ENCODE measurements at regions not wholly inside any gene's neighbourhood (a gene's known extent, or its start where the extent isn't known, plus 50 kb on each side); places are given as distances from the start of the nearest gene placed in this dataset.

DNA sequence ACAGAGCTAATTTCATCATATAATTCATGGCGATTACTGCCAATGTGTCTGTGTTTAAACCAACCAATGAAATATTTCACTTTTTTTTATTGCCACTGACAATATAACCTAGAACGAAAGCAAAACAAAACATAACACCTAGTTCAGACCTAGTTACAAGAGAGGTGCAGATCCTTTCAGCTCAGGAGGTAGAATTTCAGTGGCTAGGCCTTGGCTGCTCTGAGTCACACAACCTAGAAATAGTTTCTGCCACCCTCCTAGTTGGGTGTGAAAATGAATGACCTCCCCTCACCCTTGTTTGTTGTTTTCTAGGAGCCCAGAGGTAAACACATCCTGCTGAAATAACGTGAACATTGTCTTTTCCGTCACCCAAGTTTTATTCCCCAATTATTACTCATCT is 356.3 kb downstream of the HTR1B start:
- no peak overlapping the region for H3K27ac ChIP-seq (ENCODE audit: control insufficient read depth, insufficient read depth, low read length)
- H4K20me1 ChIP-seq (ENCODE audit: control insufficient read depth, extremely low read depth, insufficient read depth, low read length): no peaks in the 10 kb centered on the region
- H3K9me3 ChIP-seq (ENCODE audit: control insufficient read depth, low read depth, low read length): no peaks in the 10 kb centered on the region
- no peak overlapping the region for H3K4me2 ChIP-seq (ENCODE audit: control insufficient read depth, extremely low read depth, insufficient read depth, low read depth, low read length)
- dilution Hi-C loops (cut with MboI; ENCODE audit: extremely low pct_ligation_motif_present, low sequenced_read_pairs): no loop called here
- H3K4me3 ChIP-seq (ENCODE audit: control insufficient read depth in 2 of 3, extremely low read depth in 1 of 3, insufficient read depth in 2 of 3, low read depth in 1 of 3, low read length in 3 of 3): no peak overlapping the region
- H3K36me3 ChIP-seq (ENCODE audit: control insufficient read depth in 2 of 2, extremely low read depth in 1 of 2, insufficient read depth in 2 of 2, low read length in 2 of 2): no peaks in the 10 kb centered on the region
- no peaks in the 10 kb centered on the region for H3K9me1 ChIP-seq (ENCODE audit: control insufficient read depth, extremely low read depth, insufficient read depth, low read length)
- TF ChIP-seq, protein P1, sequence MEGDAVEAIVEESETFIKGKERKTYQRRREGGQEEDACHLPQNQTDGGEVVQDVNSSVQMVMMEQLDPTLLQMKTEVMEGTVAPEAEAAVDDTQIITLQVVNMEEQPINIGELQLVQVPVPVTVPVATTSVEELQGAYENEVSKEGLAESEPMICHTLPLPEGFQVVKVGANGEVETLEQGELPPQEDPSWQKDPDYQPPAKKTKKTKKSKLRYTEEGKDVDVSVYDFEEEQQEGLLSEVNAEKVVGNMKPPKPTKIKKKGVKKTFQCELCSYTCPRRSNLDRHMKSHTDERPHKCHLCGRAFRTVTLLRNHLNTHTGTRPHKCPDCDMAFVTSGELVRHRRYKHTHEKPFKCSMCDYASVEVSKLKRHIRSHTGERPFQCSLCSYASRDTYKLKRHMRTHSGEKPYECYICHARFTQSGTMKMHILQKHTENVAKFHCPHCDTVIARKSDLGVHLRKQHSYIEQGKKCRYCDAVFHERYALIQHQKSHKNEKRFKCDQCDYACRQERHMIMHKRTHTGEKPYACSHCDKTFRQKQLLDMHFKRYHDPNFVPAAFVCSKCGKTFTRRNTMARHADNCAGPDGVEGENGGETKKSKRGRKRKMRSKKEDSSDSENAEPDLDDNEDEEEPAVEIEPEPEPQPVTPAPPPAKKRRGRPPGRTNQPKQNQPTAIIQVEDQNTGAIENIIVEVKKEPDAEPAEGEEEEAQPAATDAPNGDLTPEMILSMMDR (optimal IDR thresholded peaks at IDR 0.05 in 1 of 3, IDR thresholded peaks at IDR 0.05 in 1 of 3, conservative IDR thresholded peaks at IDR 0.05 in 1 of 3; ENCODE audit: extremely low read depth in 1 of 3, insufficient read depth in 2 of 3, low read length in 3 of 3): no peak
- TF ChIP-seq EZH2 (IDR thresholded peaks at IDR 0.05; ENCODE audit: low read length): no peak
- FAIRE-seq (no peak), DNase-seq (ENCODE audit: low read depth, low spot score) (no peak)
- no peak overlapping the region for H2AFZ ChIP-seq (ENCODE audit: control insufficient read depth, low read length)
- no peaks in the 10 kb centered on the region for H3K79me2 ChIP-seq (ENCODE audit: control insufficient read depth, insufficient read depth, low read length)
- H3K4me1 ChIP-seq (ENCODE audit: control insufficient read depth, extremely low read depth, insufficient read depth, low read length): no peaks in the 10 kb centered on the region
- no peaks in the 10 kb centered on the region for H3K27me3 ChIP-seq (ENCODE audit: control insufficient read depth, extremely low read depth, insufficient read depth, low read length)
- no peak overlapping the region for H3K9ac ChIP-seq (ENCODE audit: control insufficient read depth, extremely low read depth, insufficient read depth, low read length)

GRCh38 chr6:77105091-77105490 is 358.2 kb downstream of the HTR1B start:
- H3K9ac ChIP-seq (ENCODE audit: control insufficient read depth, extremely low read depth, insufficient read depth, low read length): no peak overlapping the region

More at GRCh38 chr6:77105091-77105490, 358.2 kb downstream of the HTR1B start:
- no peak overlapping the region for H2AFZ ChIP-seq (ENCODE audit: control insufficient read depth, low read length)
- no peaks in the 10 kb centered on the region for H3K79me2 ChIP-seq (ENCODE audit: control insufficient read depth, insufficient read depth, low read length)
- dilution Hi-C loops (cut with MboI; ENCODE audit: extremely low pct_ligation_motif_present, low sequenced_read_pairs): no loop called here
- FAIRE-seq (no peak), DNase-seq (ENCODE audit: low read depth, low spot score) (no peak)
- no peak overlapping the region for H3K27ac ChIP-seq (ENCODE audit: control insufficient read depth, insufficient read depth, low read length)
- H3K4me1 ChIP-seq (ENCODE audit: control insufficient read depth, extremely low read depth, insufficient read depth, low read length): no peaks in the 10 kb centered on the region
- no peaks in the 10 kb centered on the region for H3K9me1 ChIP-seq (ENCODE audit: control insufficient read depth, extremely low read depth, insufficient read depth, low read length)
- H3K27me3 ChIP-seq (ENCODE audit: control insufficient read depth, extremely low read depth, insufficient read depth, low read length): no peaks in the 10 kb centered on the region
- no peak overlapping the region for H3K4me2 ChIP-seq (ENCODE audit: control insufficient read depth, extremely low read depth, insufficient read depth, low read depth, low read length)
- no peaks in the 10 kb centered on the region for H4K20me1 ChIP-seq (ENCODE audit: control insufficient read depth, extremely low read depth, insufficient read depth, low read length)
- TF ChIP-seq, protein P1 (optimal IDR thresholded peaks at IDR 0.05 in 1 of 3, IDR thresholded peaks at IDR 0.05 in 1 of 3, conservative IDR thresholded peaks at IDR 0.05 in 1 of 3; ENCODE audit: extremely low read depth in 1 of 3, insufficient read depth in 2 of 3, low read length in 3 of 3): no peak
- TF ChIP-seq EZH2 (IDR thresholded peaks at IDR 0.05; ENCODE audit: low read length): no peak
- no peaks in the 10 kb centered on the region for H3K9me3 ChIP-seq (ENCODE audit: control insufficient read depth, low read depth, low read length)
- no peak overlapping the region for H3K4me3 ChIP-seq (ENCODE audit: control insufficient read depth in 2 of 3, extremely low read depth in 1 of 3, insufficient read depth in 2 of 3, low read depth in 1 of 3, low read length in 3 of 3)
- no peaks in the 10 kb centered on the region for H3K36me3 ChIP-seq (ENCODE audit: control insufficient read depth in 2 of 2, extremely low read depth in 1 of 2, insufficient read depth in 2 of 2, low read length in 2 of 2)

All from keratinocyte (primary cell).